ENCODE measurements at regions not wholly inside any gene's neighbourhood (a gene's known extent, or its start where the extent isn't known, plus 50 kb on each side); places are given as distances from the start of the nearest gene placed in this dataset.
"Not testable (repeated sequence)": the region's sequence is repeated elsewhere in the genome, so short reads cannot be mapped to it uniquely, and the experiment has no call there.

DNA sequence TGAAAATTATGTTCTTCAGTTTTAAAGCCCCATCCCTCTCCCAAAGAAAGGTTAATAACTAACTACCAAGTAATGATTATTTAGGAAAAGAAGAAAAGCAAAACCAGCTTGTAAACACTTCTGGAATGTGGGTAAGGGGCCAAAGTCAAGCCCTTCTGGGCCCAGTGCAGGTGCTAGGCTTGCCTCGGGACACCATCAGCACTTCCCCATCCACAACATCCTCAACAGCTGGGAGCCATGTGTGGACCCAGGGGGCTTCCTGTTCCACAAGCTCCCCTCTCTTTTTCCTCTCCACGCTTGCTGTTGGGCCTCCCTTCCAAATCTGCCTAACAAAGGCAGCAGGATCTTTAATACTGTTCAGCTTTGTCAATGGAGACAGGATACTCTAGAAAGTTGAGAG, 58.4 kb upstream of the CSPG4 start:
- TF ChIP-seq, protein P1, sequence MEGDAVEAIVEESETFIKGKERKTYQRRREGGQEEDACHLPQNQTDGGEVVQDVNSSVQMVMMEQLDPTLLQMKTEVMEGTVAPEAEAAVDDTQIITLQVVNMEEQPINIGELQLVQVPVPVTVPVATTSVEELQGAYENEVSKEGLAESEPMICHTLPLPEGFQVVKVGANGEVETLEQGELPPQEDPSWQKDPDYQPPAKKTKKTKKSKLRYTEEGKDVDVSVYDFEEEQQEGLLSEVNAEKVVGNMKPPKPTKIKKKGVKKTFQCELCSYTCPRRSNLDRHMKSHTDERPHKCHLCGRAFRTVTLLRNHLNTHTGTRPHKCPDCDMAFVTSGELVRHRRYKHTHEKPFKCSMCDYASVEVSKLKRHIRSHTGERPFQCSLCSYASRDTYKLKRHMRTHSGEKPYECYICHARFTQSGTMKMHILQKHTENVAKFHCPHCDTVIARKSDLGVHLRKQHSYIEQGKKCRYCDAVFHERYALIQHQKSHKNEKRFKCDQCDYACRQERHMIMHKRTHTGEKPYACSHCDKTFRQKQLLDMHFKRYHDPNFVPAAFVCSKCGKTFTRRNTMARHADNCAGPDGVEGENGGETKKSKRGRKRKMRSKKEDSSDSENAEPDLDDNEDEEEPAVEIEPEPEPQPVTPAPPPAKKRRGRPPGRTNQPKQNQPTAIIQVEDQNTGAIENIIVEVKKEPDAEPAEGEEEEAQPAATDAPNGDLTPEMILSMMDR (conservative IDR thresholded peaks at IDR 0.05 in 1 of 2, IDR thresholded peaks at IDR 0.05 in 1 of 2; ENCODE audit: low read depth in 1 of 2, low read length in 2 of 2): not testable (repeated sequence)
- TF ChIP-seq EZH2 (IDR thresholded peaks at IDR 0.05; ENCODE audit: low read length, missing control alignments): not testable (repeated sequence)
